Naive thymus-derived CD4-positive, alpha-beta T cell (primary cell): ENCODE measurements at regions not wholly inside any gene's neighbourhood (a gene's known extent, or its start where the extent isn't known, plus 50 kb on each side); places are given as distances from the start of the nearest gene placed in this dataset.
A peak's percentile ranks its signal among the peaks of the same experiment; 100 is the strongest.

Source experiments
- ATAC-seq: fragments of 150-1000 bp; cut with Tn5 transposase; 2 replicates; pipeline ENCODE4 v1.10.0; 2021; ENCODE audit warnings: mild to moderate bottlenecking, moderate library complexity
- CTCF ChIA-PET: fragments of 350-600 bp; sonication (Branson Sonifier 250); formaldehyde crosslinking; loops from one replicate; lab custom pipeline; 2021; ENCODE audit warnings: antibody characterized with exemption; lab: Charles Lee
- POLR2A ChIA-PET: fragments of 350-600 bp; sonication (Branson Sonifier 250); formaldehyde crosslinking; loops from one replicate; lab custom pipeline; 2021; ENCODE audit warnings: antibody characterized with exemption, inconsistent platforms; lab: Charles Lee
- DNase-seq, 9 donors: peaks; one replicate each; pipeline versions ENCODE4 v3.0.0 to v3.0.0-alpha.2; 2020 to 2022; ENCODE audit warnings: mixed read lengths in 1 of 9
- H3K27ac ChIP-seq: one replicate; pipeline ENCODE4 v1.7.0; 2013; ENCODE audit warnings: mild to moderate bottlenecking, low read depth, low read length, moderate library complexity
- H3K27me3 ChIP-seq, 2 donors: one replicate each; pipeline ENCODE4 v1.7.0; 2013; ENCODE audit warnings: low read length in 2 of 2, mild to moderate bottlenecking in 2 of 2, moderate library complexity in 2 of 2; ENCODE audit not compliant: control insufficient read depth in 2 of 2, insufficient read depth in 2 of 2
- H3K36me3 ChIP-seq, 3 experiments: 1 replicate in 2 of 3; 2 replicates in 1 of 3; pipeline ENCODE4 v1.7.0; 2013; ENCODE audit warnings: low read length in 3 of 3, mild to moderate bottlenecking in 3 of 3, moderate library complexity in 1 of 3; ENCODE audit not compliant: insufficient read depth in 3 of 3, control insufficient read depth in 2 of 3
- H3K4me1 ChIP-seq, 2 donors: one replicate each; pipeline ENCODE4 v1.7.0; 2013; ENCODE audit warnings: low read length in 2 of 2, mild to moderate bottlenecking in 2 of 2, moderate library complexity in 1 of 2; ENCODE audit not compliant: control insufficient read depth in 2 of 2, insufficient read depth in 2 of 2
- H3K4me3 ChIP-seq: 2 replicates; pipeline ENCODE4 v1.7.0; 2013; ENCODE audit warnings: mild to moderate bottlenecking, low read length
- H3K9me3 ChIP-seq, 3 experiments: 1 replicate in 2 of 3; 2 replicates in 1 of 3; pipeline ENCODE4 v1.7.0; 2013; ENCODE audit warnings: low read length in 3 of 3; ENCODE audit not compliant: control insufficient read depth in 2 of 3
- H3K27ac Mint-ChIP-seq, 9 donors: one replicate each; pipeline ENCODE4 v1.8.0; 2020 to 2022; ENCODE audit warnings: mixed read lengths in 9 of 9, mild to moderate bottlenecking in 8 of 9, moderate library complexity in 5 of 9, inconsistent platforms in 2 of 9
- H3K27me3 Mint-ChIP-seq, 5 donors: one replicate each; pipeline ENCODE4 v1.8.0; 2021 to 2022; ENCODE audit warnings: mixed read lengths in 5 of 5, mild to moderate bottlenecking in 1 of 5
- H3K36me3 Mint-ChIP-seq, 5 donors: one replicate each; pipeline ENCODE4 v1.8.0; 2020 to 2022; ENCODE audit warnings: mixed read lengths in 5 of 5, mild to moderate bottlenecking in 3 of 5, inconsistent platforms in 1 of 5
- H3K4me1 Mint-ChIP-seq, 7 donors: one replicate each; pipeline ENCODE4 v1.8.0; 2020 to 2022; ENCODE audit warnings: mixed read lengths in 7 of 7, mild to moderate bottlenecking in 3 of 7, inconsistent platforms in 1 of 7
- H3K4me3 Mint-ChIP-seq, 10 donors: one replicate each; pipeline ENCODE4 v1.8.0; 2020 to 2022; ENCODE audit warnings: mild to moderate bottlenecking in 10 of 10, mixed read lengths in 10 of 10, moderate library complexity in 6 of 10, inconsistent platforms in 2 of 10
- H3K9me3 Mint-ChIP-seq, 11 donors: one replicate each; pipeline ENCODE4 v1.8.0; 2020 to 2022; ENCODE audit warnings: mixed read lengths in 11 of 11, mild to moderate bottlenecking in 4 of 11, inconsistent platforms in 1 of 11, moderate library complexity in 1 of 11
- intact Hi-C, 2 donors: fragments of 100-400 bp; cut with micrococcal nuclease; formaldehyde crosslinking; loops; one replicate each; pipeline ENCODE4 v1.15.1; 2023

DNA sequence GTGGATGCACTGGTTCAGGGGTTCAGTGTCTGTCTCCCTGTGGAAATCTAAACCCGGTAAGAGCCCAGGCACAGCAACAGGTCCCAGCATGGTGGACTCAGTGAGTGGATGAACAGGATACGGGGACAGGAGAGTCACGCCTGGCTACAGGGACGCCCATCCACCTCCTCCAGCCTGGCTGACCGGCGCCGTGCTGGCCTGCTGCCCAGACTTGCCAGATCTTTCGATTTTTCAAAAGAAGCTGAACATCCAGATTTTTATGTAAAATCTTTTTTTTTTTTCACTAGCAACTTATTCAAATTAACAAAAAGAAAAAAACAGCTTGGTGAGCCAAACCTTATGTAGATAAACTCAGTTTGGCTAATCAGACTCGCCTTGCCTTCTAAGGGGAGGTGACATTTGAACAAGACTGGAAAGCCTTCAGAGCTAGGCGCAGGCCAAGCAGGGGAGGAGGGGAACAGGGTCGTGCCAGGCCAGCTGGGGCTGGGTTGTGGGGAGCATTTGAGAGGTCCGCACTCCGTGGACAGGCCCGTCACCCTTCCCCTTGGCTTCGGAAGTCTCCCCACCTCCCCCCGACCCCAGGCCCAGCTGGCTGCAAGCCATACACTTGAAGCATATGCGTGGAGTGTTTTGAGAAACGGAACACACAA lies 87.8 kb upstream of the NCOR2 start:
- no peak for DNase-seq
- intact Hi-C loops: no loop called here
- ATAC-seq: no peak
- no peak overlapping the region for H3K4me3 ChIP-seq
- no peak overlapping the region for H3K4me3 Mint-ChIP-seq
- peaks cover 0 to 8% (median 0%) of the 10 kb centered on the region in 7 donors for H3K4me1 Mint-ChIP-seq
- H3K27me3 ChIP-seq: no peaks in the 10 kb centered on the region
- no peak overlapping the region for H3K27ac ChIP-seq
- H3K36me3 Mint-ChIP-seq: no peaks in the 10 kb centered on the region
- no peaks in the 10 kb centered on the region for H3K36me3 ChIP-seq
- CTCF ChIA-PET: no interaction called here
- peaks cover 0 to 6% (median 1%) of the 10 kb centered on the region in 11 donors for H3K9me3 Mint-ChIP-seq
- POLR2A ChIA-PET: no interaction called here
- no peaks in the 10 kb centered on the region for H3K4me1 ChIP-seq
- no peak overlapping the region for H3K27ac Mint-ChIP-seq
- no peaks in the 10 kb centered on the region for H3K9me3 ChIP-seq
- peaks cover 0 to 10% (median 0%) of the 10 kb centered on the region in 5 donors for H3K27me3 Mint-ChIP-seq

DNA sequence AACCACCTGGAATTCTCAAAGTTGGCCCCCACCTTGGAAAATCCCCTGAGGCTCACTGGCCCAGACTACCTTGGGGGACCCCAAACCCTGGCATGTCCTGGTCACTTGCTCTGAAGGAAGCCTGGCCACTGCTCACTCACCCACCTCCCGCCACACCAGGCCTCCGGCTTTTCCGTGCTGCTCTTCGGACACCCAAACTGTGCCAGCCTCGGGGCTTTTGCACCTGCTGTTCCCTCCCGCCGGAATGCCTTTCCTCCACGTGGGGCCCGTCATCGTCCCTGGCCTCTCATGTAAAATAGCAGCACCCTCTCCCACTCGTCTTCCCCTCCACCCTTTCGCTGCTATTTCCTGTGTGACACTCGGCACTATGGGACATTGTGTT lies 87.2 kb upstream of the NCOR2 start:
- ATAC-seq (no peak), DNase-seq (no peak)
- Mint-ChIP-seq H3K36me3 (no peaks in the 10 kb centered on the region), H3K27ac (no peak overlapping the region), H3K4me1 (peaks cover 0 to 8% (median 0%) of the 10 kb centered on the region in 7 donors), H3K4me3 (no peak overlapping the region), H3K27me3 (peaks cover 0 to 10% (median 0%) of the 10 kb centered on the region in 5 donors), H3K9me3 (peaks cover 0 to 7% (median 1%) of the 10 kb centered on the region in 11 donors)
- intact Hi-C loops: no loop called here
- Histone ChIP-seq H3K4me3 (no peak overlapping the region), H3K36me3 (no peaks in the 10 kb centered on the region), H3K27ac (no peak overlapping the region), H3K27me3 (no peaks in the 10 kb centered on the region), H3K9me3 (no peaks in the 10 kb centered on the region), H3K4me1 (no peaks in the 10 kb centered on the region)
- CTCF ChIA-PET: no interaction called here
- POLR2A ChIA-PET: no interaction called here

DNA sequence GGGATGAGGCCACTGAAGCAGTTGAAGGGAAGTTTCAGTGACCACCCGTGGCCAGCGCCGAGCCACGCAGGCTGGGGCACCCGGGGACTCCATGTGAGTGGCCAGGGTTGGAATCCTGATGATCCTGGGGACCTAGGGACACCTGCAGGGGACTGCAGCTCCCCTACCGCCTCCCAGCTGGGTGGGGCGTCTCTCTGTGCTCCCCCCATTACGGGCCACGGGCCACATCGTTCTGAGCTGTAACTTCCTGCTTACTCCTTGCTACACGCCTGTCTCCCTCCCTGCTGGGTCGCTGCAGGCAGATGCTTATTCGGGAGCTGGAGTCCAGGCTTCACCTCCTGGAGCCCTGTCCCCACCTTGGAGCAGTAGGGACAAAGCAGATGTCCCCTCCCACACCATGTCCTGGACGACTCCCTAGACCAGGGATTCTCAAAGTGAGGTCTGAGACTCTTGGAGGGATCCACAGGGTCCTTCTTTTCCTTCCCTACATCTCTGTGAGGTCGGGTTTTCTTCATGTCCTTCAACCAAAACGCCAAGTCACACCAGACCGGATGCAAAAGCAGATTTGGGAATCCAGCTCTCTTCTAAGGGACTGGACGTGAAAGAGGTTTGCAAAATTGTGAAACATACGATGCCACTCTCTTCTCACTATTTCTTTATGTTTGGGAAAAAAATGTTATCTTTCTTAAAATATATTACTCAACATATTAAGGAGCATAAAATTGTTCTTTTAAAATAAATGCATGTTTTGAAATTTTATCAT lies 85.9 kb upstream of the NCOR2 start:
- Histone ChIP-seq H3K4me3 (no peak overlapping the region), H3K4me1 (no peaks in the 10 kb centered on the region), H3K27ac (no peak overlapping the region), H3K36me3 (no peaks in the 10 kb centered on the region), H3K27me3 (no peaks in the 10 kb centered on the region), H3K9me3 (peaks cover 0 to 11% (median 6%) of the 10 kb centered on the region in 3 experiments)
- intact Hi-C loops: no loop called here
- Mint-ChIP-seq H3K4me3 (no peak overlapping the region), H3K27me3 (peaks cover 0 to 10% (median 0%) of the 10 kb centered on the region in 5 donors), H3K36me3 (peaks cover 0 to 6% (median 0%) of the 10 kb centered on the region in 5 donors), H3K4me1 (peaks cover 0 to 8% (median 0%) of the 10 kb centered on the region in 7 donors), H3K9me3 (peaks cover 0 to 18% (median 9%) of the 10 kb centered on the region in 11 donors), H3K27ac (no peak overlapping the region)
- DNase-seq (no peak), ATAC-seq (no peak)
- CTCF ChIA-PET: interaction anchor here (1.0 kb wide), 1 partner anchor 628 kb away, joined by 3 read pairs; no protein-coding TSS in a partner anchor
- POLR2A ChIA-PET: interaction anchor here (0.6 kb wide), 1 partner anchor 45 kb away, joined by 3 read pairs; no protein-coding TSS in a partner anchor

DNA sequence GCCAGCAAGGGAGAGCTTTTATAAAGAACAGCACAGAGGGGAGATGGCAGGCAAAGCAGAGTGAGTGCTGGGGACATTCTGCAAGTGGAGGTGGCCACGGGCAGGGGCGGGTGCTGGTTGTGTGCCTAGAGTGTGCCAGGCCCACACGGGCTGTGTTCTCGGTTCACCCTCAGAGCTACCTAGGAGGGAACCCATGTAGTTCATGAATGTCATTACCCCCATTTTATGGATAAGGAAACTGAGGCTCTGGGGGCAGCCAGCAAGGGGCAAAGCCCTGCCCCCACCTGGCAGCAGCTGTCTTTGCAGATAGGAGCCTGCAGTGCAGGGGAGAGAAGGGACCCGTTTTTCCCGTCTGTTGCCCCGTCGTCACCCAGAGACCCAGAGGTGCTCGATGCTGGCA lies 85.2 kb upstream of the NCOR2 start:
- intact Hi-C loops: no loop called here
- peaks cover 0 to 21% (median 12%) of the 10 kb centered on the region in 11 donors for H3K9me3 Mint-ChIP-seq
- CTCF ChIA-PET: interaction anchor here (1.0 kb wide), 1 partner anchor 627 kb away, joined by 3 read pairs; no protein-coding TSS in a partner anchor

DNA sequence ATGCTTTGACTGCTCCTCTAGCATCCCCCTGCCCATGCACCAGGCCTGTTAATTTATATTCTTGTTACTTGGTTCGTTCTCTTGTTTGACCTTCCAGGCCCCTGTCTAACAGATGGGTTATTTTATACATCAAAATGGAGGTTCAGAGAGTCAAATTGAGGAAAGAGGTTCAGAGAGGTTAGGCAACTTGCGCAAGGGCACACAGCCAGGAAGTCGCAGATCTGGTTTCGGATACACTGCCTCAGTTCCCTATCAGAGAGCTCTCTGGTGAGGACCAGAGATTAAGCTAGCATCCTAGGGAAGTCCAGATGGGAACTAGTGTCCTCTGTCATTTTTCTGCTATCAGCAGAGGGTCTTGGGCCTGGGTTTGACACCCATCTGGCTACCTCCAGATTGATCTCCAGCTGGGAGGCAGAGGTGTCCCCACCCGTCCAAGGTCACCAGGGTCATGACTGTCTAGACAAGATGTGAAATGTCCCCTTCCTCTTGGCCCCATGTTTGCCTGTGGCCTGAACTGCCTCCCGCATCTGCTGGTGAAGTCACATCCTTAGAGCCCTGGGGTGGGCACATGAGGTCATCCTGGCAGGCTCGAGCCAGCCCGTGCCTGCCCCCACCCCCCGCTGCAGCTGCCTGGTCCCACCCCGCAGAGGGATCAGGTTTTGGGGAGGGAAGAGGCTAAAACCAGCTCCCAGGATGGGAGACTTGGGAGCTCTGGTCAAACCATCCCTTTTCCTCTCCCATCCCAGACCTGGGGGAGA lies 84.3 kb upstream of the NCOR2 start:
- Histone ChIP-seq H3K36me3 (no peaks in the 10 kb centered on the region), H3K9me3 (peaks cover 0 to 18% (median 6%) of the 10 kb centered on the region in 3 experiments), H3K27me3 (no peaks in the 10 kb centered on the region), H3K27ac (no peak overlapping the region), H3K4me1 (no peaks in the 10 kb centered on the region), H3K4me3 (no peak overlapping the region)
- Mint-ChIP-seq H3K27ac (no peak overlapping the region), H3K36me3 (peaks cover 0 to 6% (median 0%) of the 10 kb centered on the region in 5 donors), H3K27me3 (peaks cover 0 to 15% (median 0%) of the 10 kb centered on the region in 5 donors), H3K9me3 (peaks cover 0 to 22% (median 12%) of the 10 kb centered on the region in 11 donors), H3K4me3 (no peak overlapping the region), H3K4me1 (peaks cover 0 to 12% (median 6%) of the 10 kb centered on the region in 7 donors)
- intact Hi-C loops: no loop called here
- DNase-seq (no peak), ATAC-seq (no peak)
- POLR2A ChIA-PET: no interaction called here
- CTCF ChIA-PET: no interaction called here

More for the DNA sequence above, 85.2 kb upstream of the NCOR2 start:
- Mint-ChIP-seq H3K36me3 (peaks cover 0 to 6% (median 0%) of the 10 kb centered on the region in 5 donors), H3K4me1 (peaks cover 0 to 8% (median 2%) of the 10 kb centered on the region in 7 donors), H3K27ac (peak overlapping the region in 1 of 9 donors; percentile 33), H3K27me3 (peaks cover 0 to 8% (median 0%) of the 10 kb centered on the region in 5 donors), H3K4me3 (no peak overlapping the region)
- Histone ChIP-seq H3K4me3 (no peak overlapping the region), H3K27me3 (no peaks in the 10 kb centered on the region), H3K27ac (no peak overlapping the region), H3K9me3 (peaks cover 0 to 18% (median 6%) of the 10 kb centered on the region in 3 experiments), H3K36me3 (no peaks in the 10 kb centered on the region), H3K4me1 (no peaks in the 10 kb centered on the region)
- DNase-seq (no peak), ATAC-seq (no peak)
- POLR2A ChIA-PET: no interaction called here

DNA sequence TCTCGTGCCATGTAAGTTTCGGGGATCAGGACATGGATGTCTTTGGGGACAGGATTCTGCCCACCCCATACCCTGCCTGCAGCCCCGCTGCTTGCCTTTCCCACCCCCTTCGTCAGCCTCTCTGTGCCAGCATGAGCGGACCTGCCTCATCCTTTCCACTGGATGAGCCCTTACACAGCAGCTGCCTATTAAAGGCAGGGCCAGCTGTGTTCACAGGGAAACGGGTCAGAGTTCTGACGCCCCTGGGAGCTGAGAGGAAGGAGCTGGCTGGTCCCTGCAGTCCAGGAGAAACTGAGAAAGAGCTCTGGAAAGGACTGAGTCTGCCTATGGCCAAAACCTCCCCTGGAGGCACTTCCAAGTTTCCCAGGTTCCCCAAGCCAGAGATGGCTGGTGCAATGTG lies 83.5 kb upstream of the NCOR2 start:
- Mint-ChIP-seq H3K4me3 (no peak overlapping the region), H3K27ac (no peak overlapping the region), H3K4me1 (peaks cover 6 to 19% (median 14%) of the 10 kb centered on the region in 7 donors), H3K27me3 (peaks cover 0 to 19% (median 0%) of the 10 kb centered on the region in 5 donors), H3K36me3 (peaks cover 0 to 6% (median 0%) of the 10 kb centered on the region in 5 donors), H3K9me3 (peaks cover 0 to 22% (median 12%) of the 10 kb centered on the region in 11 donors)
- no peak overlapping the region for H3K27ac ChIP-seq
- H3K27me3 ChIP-seq: no peaks in the 10 kb centered on the region
- ATAC-seq (no peak), DNase-seq (no peak)
- H3K36me3 ChIP-seq: no peaks in the 10 kb centered on the region
- ChIA-PET CTCF (no interaction called here), POLR2A (no interaction called here)
- no peak overlapping the region for H3K4me3 ChIP-seq
- no peaks in the 10 kb centered on the region for H3K4me1 ChIP-seq
- intact Hi-C loops: no loop called here
- peaks cover 0 to 18% (median 6%) of the 10 kb centered on the region in 3 experiments for H3K9me3 ChIP-seq
